ENCODE measurements at regions not wholly inside any gene's neighbourhood (a gene's known extent, or its start where the extent isn't known, plus 50 kb on each side); places are given as distances from the start of the nearest gene placed in this dataset.

DNA sequence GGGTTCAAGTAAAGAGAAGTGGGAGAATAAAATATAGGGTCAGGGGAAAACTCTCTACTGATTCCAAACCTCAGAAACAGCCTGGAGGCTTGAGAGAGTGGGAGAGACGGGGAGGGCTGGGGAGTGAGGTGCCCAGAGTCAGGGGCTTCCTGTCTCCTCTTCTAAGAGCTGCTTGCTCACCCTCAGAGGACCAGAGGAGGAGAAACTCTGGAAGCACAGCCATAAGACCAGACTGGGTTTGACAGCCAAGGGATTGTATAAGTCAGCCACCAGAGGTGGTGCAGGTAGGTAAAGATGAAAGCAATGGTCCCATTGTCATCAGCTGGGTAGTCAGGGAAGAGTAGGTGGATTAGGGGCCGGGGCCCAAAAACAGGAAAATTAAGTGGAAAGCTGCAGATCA lies 259.4 kb downstream of the TNS1 start:
- Histone ChIP-seq H3K36me3 (ENCODE audit: insufficient read depth, low read length) (no peaks in the 10 kb centered on the region), H3K4me1 (ENCODE audit: insufficient read depth, low read length) (no peaks in the 10 kb centered on the region), H3K9me3 (ENCODE audit: insufficient read depth, low read length, severe bottlenecking) (no peaks in the 10 kb centered on the region), H3K9ac (ENCODE audit: low read depth, low read length) (no peak overlapping the region), H3K4me2 (ENCODE audit: insufficient read depth, low read length) (no peak overlapping the region), H2AFZ (ENCODE audit: low read depth, low read length) (no peak overlapping the region), H3K27ac (ENCODE audit: low read length) (no peak overlapping the region), H3K79me2 (ENCODE audit: insufficient read depth, low read length) (no peaks in the 10 kb centered on the region), H3K4me3 (ENCODE audit: low read depth in 1 of 2, low read length in 2 of 2) (no peak overlapping the region), H3K27me3 (ENCODE audit: insufficient read depth, low read length, poor library complexity) (peaks cover 14% of the 10 kb centered on the region), H4K20me1 (ENCODE audit: insufficient read depth, low read length) (no peaks in the 10 kb centered on the region)
- no peak for ATAC-seq (ENCODE audit: insufficient read depth, low read depth)
- no peak for DNase-seq
- TF ChIP-seq, protein P1, sequence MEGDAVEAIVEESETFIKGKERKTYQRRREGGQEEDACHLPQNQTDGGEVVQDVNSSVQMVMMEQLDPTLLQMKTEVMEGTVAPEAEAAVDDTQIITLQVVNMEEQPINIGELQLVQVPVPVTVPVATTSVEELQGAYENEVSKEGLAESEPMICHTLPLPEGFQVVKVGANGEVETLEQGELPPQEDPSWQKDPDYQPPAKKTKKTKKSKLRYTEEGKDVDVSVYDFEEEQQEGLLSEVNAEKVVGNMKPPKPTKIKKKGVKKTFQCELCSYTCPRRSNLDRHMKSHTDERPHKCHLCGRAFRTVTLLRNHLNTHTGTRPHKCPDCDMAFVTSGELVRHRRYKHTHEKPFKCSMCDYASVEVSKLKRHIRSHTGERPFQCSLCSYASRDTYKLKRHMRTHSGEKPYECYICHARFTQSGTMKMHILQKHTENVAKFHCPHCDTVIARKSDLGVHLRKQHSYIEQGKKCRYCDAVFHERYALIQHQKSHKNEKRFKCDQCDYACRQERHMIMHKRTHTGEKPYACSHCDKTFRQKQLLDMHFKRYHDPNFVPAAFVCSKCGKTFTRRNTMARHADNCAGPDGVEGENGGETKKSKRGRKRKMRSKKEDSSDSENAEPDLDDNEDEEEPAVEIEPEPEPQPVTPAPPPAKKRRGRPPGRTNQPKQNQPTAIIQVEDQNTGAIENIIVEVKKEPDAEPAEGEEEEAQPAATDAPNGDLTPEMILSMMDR (IDR thresholded peaks at IDR 0.05; ENCODE audit: borderline replicate concordance, extremely low read depth, low read length, poor library complexity, severe bottlenecking), result no peak
- no peak for TF ChIP-seq EZH2 (IDR thresholded peaks at IDR 0.05; ENCODE audit: borderline replicate concordance, low read depth, low read length, severe bottlenecking)

DNA sequence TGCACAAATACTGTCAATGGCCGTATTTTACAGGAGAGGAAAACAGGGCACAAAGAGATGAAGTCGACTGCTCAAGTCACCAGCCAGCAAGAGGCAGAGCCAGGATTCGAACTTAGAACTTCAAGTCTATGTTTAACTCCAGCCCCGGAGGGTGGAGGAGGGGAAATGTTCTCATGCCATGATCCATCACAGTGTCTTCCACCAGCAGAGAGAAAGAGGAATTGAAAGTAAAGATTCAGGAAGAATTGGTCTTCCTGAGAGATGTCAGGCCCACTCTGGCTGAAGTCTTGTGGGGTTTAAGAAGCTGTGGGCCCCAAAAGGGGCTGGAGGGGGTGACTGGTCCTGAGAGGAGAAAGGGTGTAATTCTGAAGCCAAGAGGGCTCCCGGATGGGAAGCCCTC lies 260.0 kb downstream of the TNS1 start:
- DNase-seq (no peak), ATAC-seq (ENCODE audit: insufficient read depth, low read depth) (no peak)
- no peak overlapping the region for H3K27ac ChIP-seq (ENCODE audit: low read length)
- TF ChIP-seq, protein P1 (IDR thresholded peaks at IDR 0.05; ENCODE audit: borderline replicate concordance, extremely low read depth, low read length, poor library complexity, severe bottlenecking), result no peak
- TF ChIP-seq EZH2 (IDR thresholded peaks at IDR 0.05; ENCODE audit: borderline replicate concordance, low read depth, low read length, severe bottlenecking), result no peak
- no peak overlapping the region for H3K4me2 ChIP-seq (ENCODE audit: insufficient read depth, low read length)
- H3K79me2 ChIP-seq (ENCODE audit: insufficient read depth, low read length), result no peaks in the 10 kb centered on the region
- H3K4me1 ChIP-seq (ENCODE audit: insufficient read depth, low read length), result no peaks in the 10 kb centered on the region
- H3K9me3 ChIP-seq (ENCODE audit: insufficient read depth, low read length, severe bottlenecking), result no peaks in the 10 kb centered on the region
- H3K36me3 ChIP-seq (ENCODE audit: insufficient read depth, low read length), result no peaks in the 10 kb centered on the region
- H4K20me1 ChIP-seq (ENCODE audit: insufficient read depth, low read length), result no peaks in the 10 kb centered on the region
- no peak overlapping the region for H2AFZ ChIP-seq (ENCODE audit: low read depth, low read length)
- H3K4me3 ChIP-seq (ENCODE audit: low read depth in 1 of 2, low read length in 2 of 2), result no peak overlapping the region
- H3K9ac ChIP-seq (ENCODE audit: low read depth, low read length), result no peak overlapping the region
- peaks cover 19% of the 10 kb centered on the region for H3K27me3 ChIP-seq (ENCODE audit: insufficient read depth, low read length, poor library complexity)

DNA sequence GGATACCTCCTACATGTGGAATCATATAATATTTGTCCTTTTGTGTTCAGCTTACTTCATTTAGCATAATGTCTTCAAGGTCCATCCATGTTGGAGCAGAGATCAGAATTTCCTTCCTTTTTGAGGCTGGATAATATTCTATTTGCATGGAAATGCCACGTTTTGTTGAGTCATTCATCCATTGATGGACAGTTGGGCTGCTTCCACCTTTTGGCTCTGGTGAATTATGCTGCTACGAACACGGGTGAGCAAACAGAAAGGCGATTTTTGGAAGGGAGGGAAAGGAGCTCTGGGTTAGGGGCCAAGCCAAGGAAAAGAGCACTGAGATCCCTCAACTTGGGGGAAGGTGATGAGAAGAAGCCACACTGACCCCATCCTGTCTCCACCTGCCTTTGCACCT lies 260.5 kb downstream of the TNS1 start:
- peaks cover 19% of the 10 kb centered on the region for H3K27me3 ChIP-seq (ENCODE audit: insufficient read depth, low read length, poor library complexity)
- no peak for ATAC-seq (ENCODE audit: insufficient read depth, low read depth)
- H3K9ac ChIP-seq (ENCODE audit: low read depth, low read length), result no peak overlapping the region
- no peak overlapping the region for H3K27ac ChIP-seq (ENCODE audit: low read length)
- no peaks in the 10 kb centered on the region for H3K4me1 ChIP-seq (ENCODE audit: insufficient read depth, low read length)
- H2AFZ ChIP-seq (ENCODE audit: low read depth, low read length), result no peak overlapping the region
- H3K4me3 ChIP-seq (ENCODE audit: low read depth in 1 of 2, low read length in 2 of 2), result no peak overlapping the region
- H4K20me1 ChIP-seq (ENCODE audit: insufficient read depth, low read length), result no peaks in the 10 kb centered on the region
- H3K36me3 ChIP-seq (ENCODE audit: insufficient read depth, low read length), result no peaks in the 10 kb centered on the region
- H3K9me3 ChIP-seq (ENCODE audit: insufficient read depth, low read length, severe bottlenecking), result no peaks in the 10 kb centered on the region
- H3K79me2 ChIP-seq (ENCODE audit: insufficient read depth, low read length), result no peaks in the 10 kb centered on the region
- DNase-seq, result no peak
- TF ChIP-seq EZH2 (IDR thresholded peaks at IDR 0.05; ENCODE audit: borderline replicate concordance, low read depth, low read length, severe bottlenecking), result no peak
- TF ChIP-seq, protein P1 (IDR thresholded peaks at IDR 0.05; ENCODE audit: borderline replicate concordance, extremely low read depth, low read length, poor library complexity, severe bottlenecking), result no peak
- no peak overlapping the region for H3K4me2 ChIP-seq (ENCODE audit: insufficient read depth, low read length)
